ENCODE measurements at regions not wholly inside any gene's neighbourhood (a gene's known extent, or its start where the extent isn't known, plus 50 kb on each side); places are given as distances from the start of the nearest gene placed in this dataset.

GRCh38 chr3:72289692-72290071 lies 504.7 kb upstream of the PROK2 start:
- TF ChIP-seq EZH2phosphoT487 (IDR thresholded peaks at IDR 0.05; ENCODE audit: low read length) = no peak
- TF ChIP-seq CTCF (IDR thresholded peaks at IDR 0.05; ENCODE audit: low read length) = no peak
- TF ChIP-seq EZH2 (optimal IDR thresholded peaks at IDR 0.05; ENCODE audit: low read depth, low read length) = no peak
- Histone ChIP-seq H2AFZ (ENCODE audit: low read length) (no peak overlapping the region), H3F3A (ENCODE audit: insufficient read depth, low read length) (no peaks in the 10 kb centered on the region), H4K20me1 (ENCODE audit: insufficient read depth, low read length) (no peaks in the 10 kb centered on the region), H3K36me3 (replicated peaks; ENCODE audit: insufficient read depth, low read length) (no peaks in the 10 kb centered on the region), H3K27ac (ENCODE audit: low read length) (no peak overlapping the region), H3K4me3 (ENCODE audit: low read length) (no peak overlapping the region), H3K4me2 (ENCODE audit: low read depth, low read length) (no peak overlapping the region), H3K27me3 (replicated peaks; ENCODE audit: insufficient read depth, low read length) (no peaks in the 10 kb centered on the region), H3K4me1 (ENCODE audit: low read length) (no peaks in the 10 kb centered on the region), H3K9me2 (replicated peaks; ENCODE audit: insufficient read depth, low read length) (no peaks in the 10 kb centered on the region), H3K79me2 (ENCODE audit: low read length) (no peaks in the 10 kb centered on the region), H3K9me3 (replicated peaks; ENCODE audit: insufficient read depth, low read length) (no peaks in the 10 kb centered on the region), H3K9ac (ENCODE audit: low read length) (no peak overlapping the region)
- DNase-seq = no peak

GRCh38 chr3:72288955-72289691 lies 504.2 kb upstream of the PROK2 start:
- Histone ChIP-seq H3K36me3 (replicated peaks; ENCODE audit: insufficient read depth, low read length) (no peaks in the 10 kb centered on the region), H3K27me3 (replicated peaks; ENCODE audit: insufficient read depth, low read length) (no peaks in the 10 kb centered on the region), H3K9me2 (replicated peaks; ENCODE audit: insufficient read depth, low read length) (no peaks in the 10 kb centered on the region), H4K20me1 (ENCODE audit: insufficient read depth, low read length) (no peaks in the 10 kb centered on the region), H2AFZ (ENCODE audit: low read length) (no peak overlapping the region), H3K4me1 (ENCODE audit: low read length) (no peaks in the 10 kb centered on the region), H3K9me3 (replicated peaks; ENCODE audit: insufficient read depth, low read length) (no peaks in the 10 kb centered on the region), H3F3A (ENCODE audit: insufficient read depth, low read length) (no peaks in the 10 kb centered on the region), H3K4me2 (ENCODE audit: low read depth, low read length) (no peak overlapping the region), H3K79me2 (ENCODE audit: low read length) (no peaks in the 10 kb centered on the region), H3K4me3 (ENCODE audit: low read length) (no peak overlapping the region), H3K27ac (ENCODE audit: low read length) (no peak overlapping the region), H3K9ac (ENCODE audit: low read length) (no peak overlapping the region)
- no peak for DNase-seq
- TF ChIP-seq EZH2 (optimal IDR thresholded peaks at IDR 0.05; ENCODE audit: low read depth, low read length) = no peak
- TF ChIP-seq EZH2phosphoT487 (IDR thresholded peaks at IDR 0.05; ENCODE audit: low read length) = no peak
- TF ChIP-seq CTCF (IDR thresholded peaks at IDR 0.05; ENCODE audit: low read length) = no peak

- no peaks in the 10 kb centered on the region for H3K27me3 ChIP-seq (replicated peaks; ENCODE audit: insufficient read depth, low read length)
- H3F3A ChIP-seq (ENCODE audit: insufficient read depth, low read length) = no peaks in the 10 kb centered on the region
- no peaks in the 10 kb centered on the region for H3K4me1 ChIP-seq (ENCODE audit: low read length)
- DNase-seq = no peak
- no peak overlapping the region for H3K4me3 ChIP-seq (ENCODE audit: low read length)
- no peaks in the 10 kb centered on the region for H3K36me3 ChIP-seq (replicated peaks; ENCODE audit: insufficient read depth, low read length)
- no peak overlapping the region for H2AFZ ChIP-seq (ENCODE audit: low read length)
- H3K79me2 ChIP-seq (ENCODE audit: low read length) = no peaks in the 10 kb centered on the region
- H3K9me2 ChIP-seq (replicated peaks; ENCODE audit: insufficient read depth, low read length) = no peaks in the 10 kb centered on the region
- H3K9me3 ChIP-seq (replicated peaks; ENCODE audit: insufficient read depth, low read length) = no peaks in the 10 kb centered on the region
- no peaks in the 10 kb centered on the region for H4K20me1 ChIP-seq (ENCODE audit: insufficient read depth, low read length)
- H3K9ac ChIP-seq (ENCODE audit: low read length) = no peak overlapping the region
- no peak overlapping the region for H3K4me2 ChIP-seq (ENCODE audit: low read depth, low read length)
- TF ChIP-seq EZH2phosphoT487 (IDR thresholded peaks at IDR 0.05; ENCODE audit: low read length) (no peak), CTCF (IDR thresholded peaks at IDR 0.05; ENCODE audit: low read length) (no peak), EZH2 (optimal IDR thresholded peaks at IDR 0.05; ENCODE audit: low read depth, low read length) (no peak)
- H3K27ac ChIP-seq (ENCODE audit: low read length) = no peak overlapping the region
Observed at GRCh38 chr3:72287956-72288355, 503.0 kb upstream of the PROK2 start.
